GM12892 (cell line): ENCODE measurements at regions not wholly inside any gene's neighbourhood (a gene's known extent, or its start where the extent isn't known, plus 50 kb on each side); places are given as distances from the start of the nearest gene placed in this dataset.

Experiments
- POLR2A ChIP-seq: IDR thresholded peaks from 2 replicates; pipeline ENCODE4 v1.6.1; 2011; ENCODE audit warnings: low read depth, low read length, control low read depth
- POLR2AphosphoS5 ChIP-seq: IDR thresholded peaks from 2 replicates; pipeline ENCODE4 v1.6.1; 2011; ENCODE audit warnings: low read depth, low read length, control low read depth

DNA sequence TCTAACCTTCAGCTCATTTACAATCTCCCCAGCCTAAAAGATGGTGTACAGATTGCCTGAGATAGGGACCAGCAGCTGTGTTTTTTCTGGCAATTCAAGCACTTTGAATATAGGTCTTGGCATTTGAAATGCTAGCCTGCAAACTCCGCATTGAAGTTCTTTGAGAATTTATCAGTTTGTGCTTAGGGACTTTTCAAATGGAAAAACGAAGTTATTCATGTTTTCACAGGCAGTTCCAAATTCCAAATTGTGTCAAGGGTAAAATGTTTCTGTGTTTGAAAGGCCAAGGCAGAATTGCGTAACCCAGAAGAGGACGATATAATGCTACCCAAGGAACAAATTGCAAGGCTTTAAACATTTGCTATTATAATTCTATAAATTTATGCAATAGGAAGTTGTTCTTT is 168.9 kb upstream of the RASSF8 start:
- TF ChIP-seq POLR2A (no peak), POLR2AphosphoS5 (no peak)
